Lung (tissue), 11 donors: ENCODE measurements at regions not wholly inside any gene's neighbourhood (a gene's known extent, or its start where the extent isn't known, plus 50 kb on each side); places are given as distances from the start of the nearest gene placed in this dataset.

Experiments used
- ATAC-seq: fragments of 200-7000 bp; cut with Tn5 transposase; one replicate; pipeline ENCODE4 v1.9.1; 2020; ENCODE audit warnings: moderate number of reproducible peaks; ENCODE audit not compliant: insufficient read depth, low FRiP score
- DNase-seq, 3 donors: peaks; one replicate each; pipeline ENCODE4 v3.0.0-alpha.2; 2013 to 2017
- H3K27ac ChIP-seq, 2 donors: one replicate each; pipeline ENCODE4 v1.5.1; 2013; ENCODE audit warnings: mild to moderate bottlenecking in 2 of 2, moderate library complexity in 2 of 2, control low read depth in 1 of 2, inconsistent platforms in 1 of 2, low read depth in 1 of 2, low read length in 1 of 2
- H3K27me3 ChIP-seq, 3 donors: one replicate each; pipeline ENCODE4 v1.5.1; 2013; ENCODE audit warnings: low read length in 2 of 3; ENCODE audit not compliant: control insufficient read depth in 3 of 3, insufficient read depth in 3 of 3
- H3K36me3 ChIP-seq, 4 donors: one replicate each; pipeline ENCODE4 v1.5.1; 2013; ENCODE audit warnings: low read length in 4 of 4, mild to moderate bottlenecking in 1 of 4, moderate library complexity in 1 of 4; ENCODE audit not compliant: control insufficient read depth in 4 of 4, insufficient read depth in 4 of 4
- H3K4me1 ChIP-seq, 5 donors: one replicate each; pipeline ENCODE4 v1.5.1; 2013; ENCODE audit warnings: low read length in 5 of 5, mild to moderate bottlenecking in 2 of 5, moderate library complexity in 1 of 5; ENCODE audit not compliant: control insufficient read depth in 5 of 5, insufficient read depth in 5 of 5
- H3K4me3 ChIP-seq: one replicate; pipeline ENCODE4 v1.5.1; 2013; ENCODE audit warnings: mild to moderate bottlenecking, control low read depth, moderate library complexity
- H3K9ac ChIP-seq, 2 donors: one replicate each; pipeline ENCODE4 v1.5.1; 2013; ENCODE audit warnings: low read length in 2 of 2, control low read depth in 1 of 2; ENCODE audit not compliant: insufficient read depth in 1 of 2
- H3K9me3 ChIP-seq, 4 donors: one replicate each; pipeline ENCODE4 v1.5.1; 2013; ENCODE audit warnings: low read length in 3 of 4, mild to moderate bottlenecking in 1 of 4, moderate library complexity in 1 of 4; ENCODE audit not compliant: control insufficient read depth in 4 of 4, insufficient read depth in 3 of 4
- WGBS, 2 donors: extraction: QIAGEN DNeasy Blood & Tissue Kit; methylation state at CpG; one replicate each; pipeline ENCODE4 v1.1.7; 2013; 5-methylcytosine and 5-hydroxymethylcytosine counted together
- TF ChIP-seq, protein P1 (sequence below): IDR thresholded peaks from 2 replicates; pipeline ENCODE4 v1.5.1; 2012; ENCODE audit warnings: mild to moderate bottlenecking; ENCODE audit errors: control extremely low read depth, extremely low read depth
- donor health status: control.
- donor health status: control.
- donor health status: Bipolar disorder and iron deficiency.
- donor health status: healthy.
- donor health status: DM: yes; HTN: yes; CAD: no.

DNA sequence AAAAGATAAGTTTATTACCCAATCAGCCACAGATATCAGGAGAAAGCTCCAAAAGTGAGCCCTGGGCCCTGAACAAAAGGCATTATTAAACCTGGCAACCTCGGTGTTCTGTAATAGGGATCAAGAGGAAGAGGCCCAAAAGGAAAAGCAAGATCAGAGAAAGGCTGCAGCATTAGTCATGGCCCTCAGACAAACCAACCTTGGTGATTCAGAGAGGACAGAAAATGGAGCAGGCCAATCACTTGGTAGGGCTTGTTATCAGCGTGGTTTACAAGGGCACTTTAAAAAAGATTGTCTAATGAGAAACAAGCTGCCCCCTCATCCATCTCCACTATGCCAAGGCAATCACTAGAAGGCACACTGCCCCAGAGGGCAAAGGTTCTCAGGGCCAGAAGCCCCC is 75.7 kb downstream of the AGTR2 start:
- H3K36me3 ChIP-seq, result no peaks in the 10 kb centered on the region
- no peak for ATAC-seq

DNA sequence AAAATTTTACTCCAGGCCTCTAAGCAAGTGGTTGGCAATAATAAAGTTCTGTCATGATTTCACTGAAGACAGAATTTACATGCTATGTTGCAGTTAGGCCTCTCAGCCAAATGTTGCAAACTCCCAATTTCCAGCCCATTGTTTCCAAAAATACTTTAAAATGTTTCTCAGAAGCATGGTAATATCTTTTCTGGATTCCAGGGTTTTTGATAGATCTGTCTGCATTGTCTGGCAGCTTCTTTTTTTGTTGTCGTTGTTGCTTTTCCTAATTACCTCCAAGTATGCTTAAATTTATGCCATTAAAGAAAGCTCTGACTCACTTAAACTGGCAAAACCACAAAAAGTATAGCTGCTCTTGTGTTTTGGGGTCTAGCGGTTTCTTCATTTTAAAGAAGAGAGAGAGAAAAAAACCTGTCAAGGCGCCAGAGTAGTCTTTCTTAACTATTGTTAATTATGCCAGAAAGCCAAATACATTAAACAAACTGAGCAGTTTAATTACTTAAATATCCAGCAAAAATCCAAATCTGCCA is 97.0 kb downstream of the AGTR2 start:
- 66 to 82% methylated on average over 3 of the region's 3 CpGs for WGBS, 2 donors
- H3K27ac ChIP-seq, result no peak overlapping the region
- DNase-seq, result peak in 2 of 3 donors; percentile 13 to 36
- no peaks in the 10 kb centered on the region for H3K36me3 ChIP-seq
- H3K9ac ChIP-seq, result no peak overlapping the region
- no peaks in the 10 kb centered on the region for H3K4me1 ChIP-seq
- H3K9me3 ChIP-seq, result no peaks in the 10 kb centered on the region
- no peak for ATAC-seq
- TF ChIP-seq, protein P1, sequence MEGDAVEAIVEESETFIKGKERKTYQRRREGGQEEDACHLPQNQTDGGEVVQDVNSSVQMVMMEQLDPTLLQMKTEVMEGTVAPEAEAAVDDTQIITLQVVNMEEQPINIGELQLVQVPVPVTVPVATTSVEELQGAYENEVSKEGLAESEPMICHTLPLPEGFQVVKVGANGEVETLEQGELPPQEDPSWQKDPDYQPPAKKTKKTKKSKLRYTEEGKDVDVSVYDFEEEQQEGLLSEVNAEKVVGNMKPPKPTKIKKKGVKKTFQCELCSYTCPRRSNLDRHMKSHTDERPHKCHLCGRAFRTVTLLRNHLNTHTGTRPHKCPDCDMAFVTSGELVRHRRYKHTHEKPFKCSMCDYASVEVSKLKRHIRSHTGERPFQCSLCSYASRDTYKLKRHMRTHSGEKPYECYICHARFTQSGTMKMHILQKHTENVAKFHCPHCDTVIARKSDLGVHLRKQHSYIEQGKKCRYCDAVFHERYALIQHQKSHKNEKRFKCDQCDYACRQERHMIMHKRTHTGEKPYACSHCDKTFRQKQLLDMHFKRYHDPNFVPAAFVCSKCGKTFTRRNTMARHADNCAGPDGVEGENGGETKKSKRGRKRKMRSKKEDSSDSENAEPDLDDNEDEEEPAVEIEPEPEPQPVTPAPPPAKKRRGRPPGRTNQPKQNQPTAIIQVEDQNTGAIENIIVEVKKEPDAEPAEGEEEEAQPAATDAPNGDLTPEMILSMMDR, result no peak
- H3K27me3 ChIP-seq, result peaks cover 0 to 15% (median 3%) of the 10 kb centered on the region in 3 donors
- H3K4me3 ChIP-seq, result no peak overlapping the region

More for the DNA sequence above, 75.7 kb downstream of the AGTR2 start:
- no peak for DNase-seq
- Histone ChIP-seq H3K4me1 (no peaks in the 10 kb centered on the region), H3K9me3 (peaks cover 0 to 6% (median 1%) of the 10 kb centered on the region in 4 donors), H3K4me3 (no peak overlapping the region), H3K27ac (no peak overlapping the region), H3K27me3 (peaks cover 0 to 7% (median 0%) of the 10 kb centered on the region in 3 donors), H3K9ac (no peak overlapping the region)
- TF ChIP-seq, protein P1, result no peak
- 73 to 80% methylated on average over 2 of the region's 2 CpGs for WGBS, 2 donors

DNA sequence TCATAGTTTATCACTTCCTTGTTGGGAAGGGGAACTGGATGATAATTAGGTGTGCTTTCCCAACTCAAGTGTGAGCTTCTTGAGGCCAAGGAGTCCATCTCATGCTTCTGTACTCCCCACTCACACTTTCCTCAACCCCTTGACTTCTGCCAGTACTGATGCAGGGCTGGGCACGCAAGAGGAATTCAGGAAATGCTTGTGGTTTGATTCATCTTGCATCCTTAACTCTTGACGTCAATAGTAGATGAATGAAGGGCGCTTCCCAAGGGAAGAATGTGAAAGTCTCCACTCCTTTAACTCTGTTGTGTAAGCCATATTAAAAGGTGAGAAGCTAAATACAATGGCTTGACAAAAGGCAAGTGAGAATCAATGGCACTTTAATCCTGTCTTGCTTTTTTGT is 101.8 kb downstream of the AGTR2 start:
- no peak overlapping the region for H3K4me3 ChIP-seq
- DNase-seq (no peak), ATAC-seq (peak; percentile 53)
- 22 to 33% methylated on average over 3 of the region's 3 CpGs for WGBS, 2 donors
- no peaks in the 10 kb centered on the region for H3K9me3 ChIP-seq
- H3K9ac ChIP-seq, result no peak overlapping the region
- peaks cover 0 to 6% (median 0%) of the 10 kb centered on the region in 5 donors for H3K4me1 ChIP-seq
- peaks cover 0 to 27% (median 12%) of the 10 kb centered on the region in 3 donors for H3K27me3 ChIP-seq
- no peak overlapping the region for H3K27ac ChIP-seq
- H3K36me3 ChIP-seq, result no peaks in the 10 kb centered on the region
- TF ChIP-seq, protein P1, result no peak

DNA sequence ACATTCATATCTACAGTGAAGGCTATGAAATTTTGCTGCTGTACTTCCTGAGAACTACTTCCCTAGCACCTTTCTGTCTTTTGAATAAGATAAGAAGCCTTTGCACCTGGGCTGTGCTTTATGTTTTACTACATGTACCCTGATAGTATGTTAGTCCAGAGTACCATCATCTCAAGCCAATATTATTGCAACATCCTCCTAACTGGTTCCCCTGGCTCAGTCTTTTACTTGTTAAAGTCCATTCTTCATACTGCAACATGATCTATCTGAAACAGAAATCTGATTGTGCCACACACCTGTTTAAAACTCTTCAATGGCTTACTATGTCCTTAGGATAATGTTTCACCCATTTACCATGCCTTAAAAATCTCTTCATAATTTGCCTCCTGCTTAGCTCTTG is 102.3 kb downstream of the AGTR2 start:
- ATAC-seq (no peak), DNase-seq (no peak)
- Histone ChIP-seq H3K4me1 (peaks cover 0 to 6% (median 0%) of the 10 kb centered on the region in 5 donors), H3K9ac (no peak overlapping the region), H3K27ac (no peak overlapping the region), H3K9me3 (no peaks in the 10 kb centered on the region), H3K4me3 (no peak overlapping the region), H3K27me3 (peaks cover 0 to 32% (median 12%) of the 10 kb centered on the region in 3 donors), H3K36me3 (no peaks in the 10 kb centered on the region)
- TF ChIP-seq, protein P1, result no peak
